Tibial nerve (tissue), 4 donors: ENCODE measurements at regions not wholly inside any gene's neighbourhood (a gene's known extent, or its start where the extent isn't known, plus 50 kb on each side); places are given as distances from the start of the nearest gene placed in this dataset.

Source experiments
- DNase-seq, 2 donors: peaks; one replicate each; pipeline ENCODE4 v3.0.0-alpha.2; 2019; ENCODE audit warnings: low spot score in 2 of 2
- H3K27ac ChIP-seq, 4 donors: fragments of 200-600 bp; sonication (generic) in 3 of 4; one replicate each; pipeline ENCODE4 v1.5.1; 2017 to 2019; ENCODE audit warnings: mild to moderate bottlenecking in 1 of 4
- H3K27me3 ChIP-seq, 2 donors: fragments of 200-600 bp; sonication (generic) in 1 of 2; one replicate each; pipeline versions ENCODE4 v1.5.1 to v1.6.0; 2017 to 2019
- H3K36me3 ChIP-seq, 3 donors: fragments of 200-600 bp; sonication (generic); one replicate each; pipeline ENCODE4 v1.5.1; 2018 to 2019
- H3K4me1 ChIP-seq, 4 donors: fragments of 200-600 bp; sonication (generic) in 3 of 4; one replicate each; pipeline ENCODE4 v1.5.1; 2017 to 2019
- H3K4me3 ChIP-seq, 4 donors: fragments of 200-600 bp; sonication (generic) in 3 of 4; one replicate each; pipeline ENCODE4 v1.5.1; 2017 to 2019; ENCODE audit warnings: mild to moderate bottlenecking in 1 of 4, moderate library complexity in 1 of 4
- H3K9me3 ChIP-seq, 4 donors: fragments of 200-600 bp; sonication (generic) in 3 of 4; one replicate each; pipeline ENCODE4 v1.5.1; 2017 to 2019
- EP300 ChIP-seq, 2 donors: sonication (generic); formaldehyde crosslinking; IDR thresholded peaks; one replicate each; pipeline ENCODE4 v1.6.1; 2017; ENCODE audit warnings: antibody characterized with exemption in 2 of 2, mild to moderate bottlenecking in 1 of 2
- POLR2A ChIP-seq, 2 donors: fragments of 450-650 bp; IDR thresholded peaks; one replicate each; pipeline ENCODE4 v1.6.1; 2017; ENCODE audit warnings: antibody characterized with exemption in 2 of 2, mild to moderate bottlenecking in 2 of 2, moderate library complexity in 2 of 2
- WGBS, 2 donors: methylation state at CpG; one replicate each; pipeline ENCODE4 v1.1.5; 2018; 5-methylcytosine and 5-hydroxymethylcytosine counted together
- TF ChIP-seq, protein P1 (sequence below), 5 experiments: fragments of 200-600 bp in 3 of 5; fragments of 450-650 bp in 2 of 5; sonication (generic) in 3 of 5; IDR thresholded peaks; one replicate each; pipeline ENCODE4 v1.5.1; 2016 to 2019; ENCODE audit warnings: antibody characterized with exemption in 5 of 5, mild to moderate bottlenecking in 3 of 5, moderate library complexity in 2 of 5

GRCh38 chr11:134701564-134702165, 289.6 kb upstream of the B3GAT1 start:
- TF ChIP-seq, protein P1, sequence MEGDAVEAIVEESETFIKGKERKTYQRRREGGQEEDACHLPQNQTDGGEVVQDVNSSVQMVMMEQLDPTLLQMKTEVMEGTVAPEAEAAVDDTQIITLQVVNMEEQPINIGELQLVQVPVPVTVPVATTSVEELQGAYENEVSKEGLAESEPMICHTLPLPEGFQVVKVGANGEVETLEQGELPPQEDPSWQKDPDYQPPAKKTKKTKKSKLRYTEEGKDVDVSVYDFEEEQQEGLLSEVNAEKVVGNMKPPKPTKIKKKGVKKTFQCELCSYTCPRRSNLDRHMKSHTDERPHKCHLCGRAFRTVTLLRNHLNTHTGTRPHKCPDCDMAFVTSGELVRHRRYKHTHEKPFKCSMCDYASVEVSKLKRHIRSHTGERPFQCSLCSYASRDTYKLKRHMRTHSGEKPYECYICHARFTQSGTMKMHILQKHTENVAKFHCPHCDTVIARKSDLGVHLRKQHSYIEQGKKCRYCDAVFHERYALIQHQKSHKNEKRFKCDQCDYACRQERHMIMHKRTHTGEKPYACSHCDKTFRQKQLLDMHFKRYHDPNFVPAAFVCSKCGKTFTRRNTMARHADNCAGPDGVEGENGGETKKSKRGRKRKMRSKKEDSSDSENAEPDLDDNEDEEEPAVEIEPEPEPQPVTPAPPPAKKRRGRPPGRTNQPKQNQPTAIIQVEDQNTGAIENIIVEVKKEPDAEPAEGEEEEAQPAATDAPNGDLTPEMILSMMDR (IDR thresholded peaks at IDR 0.05) = no peak
- no peak for TF ChIP-seq POLR2A (IDR thresholded peaks at IDR 0.05)
- TF ChIP-seq EP300 (IDR thresholded peaks at IDR 0.05) = no peak
- Histone ChIP-seq H3K4me3 (no peak overlapping the region), H3K4me1 (no peaks in the 10 kb centered on the region), H3K27me3 (no peaks in the 10 kb centered on the region), H3K27ac (no peak overlapping the region), H3K36me3 (no peaks in the 10 kb centered on the region), H3K9me3 (no peaks in the 10 kb centered on the region)
- no peak for DNase-seq
- 68 to 72% methylated on average over 18 to 21 of the region's 21 CpGs for WGBS, 2 donors

GRCh38 chr11:134700101-134700640, 288.1 kb upstream of the B3GAT1 start:
- H3K27ac ChIP-seq = no peak overlapping the region
- no peak for TF ChIP-seq POLR2A (IDR thresholded peaks at IDR 0.05)
- no peak for TF ChIP-seq EP300 (IDR thresholded peaks at IDR 0.05)
- TF ChIP-seq, protein P1 (IDR thresholded peaks at IDR 0.05) = no peak
- no peaks in the 10 kb centered on the region for H3K4me1 ChIP-seq
- no peaks in the 10 kb centered on the region for H3K36me3 ChIP-seq
- WGBS, 2 donors = 71 to 90% methylated on average over 7 of the region's 7 CpGs
- H3K9me3 ChIP-seq = no peaks in the 10 kb centered on the region
- DNase-seq = no peak
- no peaks in the 10 kb centered on the region for H3K27me3 ChIP-seq
- no peak overlapping the region for H3K4me3 ChIP-seq

DNA sequence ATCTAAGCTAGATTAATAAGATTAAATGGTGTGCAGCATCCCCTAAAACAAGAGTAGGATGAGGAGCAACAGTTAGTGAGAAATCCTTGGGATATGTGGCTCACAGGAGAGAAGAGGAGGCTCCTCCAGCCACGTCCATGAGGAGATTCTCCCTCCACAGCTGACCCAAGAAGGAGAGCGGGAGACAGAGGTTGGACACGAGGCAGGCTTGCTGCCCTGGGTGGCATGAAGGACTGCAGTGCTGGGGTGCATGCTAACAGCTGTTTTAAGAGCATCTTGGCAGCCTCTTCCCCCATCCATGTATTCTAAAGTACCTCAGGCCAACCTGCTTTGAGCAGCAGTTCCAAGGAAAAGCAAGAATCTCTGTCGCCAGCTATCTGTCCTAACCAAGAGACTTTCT, 284.4 kb upstream of the B3GAT1 start:
- Histone ChIP-seq H3K36me3 (no peaks in the 10 kb centered on the region), H3K27ac (no peak overlapping the region), H3K4me3 (no peak overlapping the region), H3K27me3 (no peaks in the 10 kb centered on the region), H3K9me3 (no peaks in the 10 kb centered on the region), H3K4me1 (peaks cover 0 to 10% (median 0%) of the 10 kb centered on the region in 4 donors)
- WGBS, 2 donors = 61 to 67% methylated on average over 4 of the region's 4 CpGs
- no peak for DNase-seq
- TF ChIP-seq POLR2A (IDR thresholded peaks at IDR 0.05) (no peak), EP300 (IDR thresholded peaks at IDR 0.05) (no peak)
- TF ChIP-seq, protein P1 (IDR thresholded peaks at IDR 0.05) = no peak

GRCh38 chr11:134691985-134692384, 279.9 kb upstream of the B3GAT1 start:
- Histone ChIP-seq H3K4me1 (peaks cover 0 to 14% (median 0%) of the 10 kb centered on the region in 4 donors), H3K4me3 (no peak overlapping the region), H3K27ac (no peak overlapping the region), H3K27me3 (peaks cover 0 to 5% of the 10 kb centered on the region in 2 donors), H3K9me3 (no peaks in the 10 kb centered on the region), H3K36me3 (no peaks in the 10 kb centered on the region)
- no peak for DNase-seq
- WGBS, 2 donors = 24 to 30% methylated on average over 6 of the region's 6 CpGs
- TF ChIP-seq EP300 (IDR thresholded peaks at IDR 0.05) (no peak), POLR2A (IDR thresholded peaks at IDR 0.05) (no peak)
- TF ChIP-seq, protein P1 (IDR thresholded peaks at IDR 0.05) = no peak

GRCh38 chr11:134691295-134691873, 279.3 kb upstream of the B3GAT1 start:
- DNase-seq = no peak
- H3K4me3 ChIP-seq = no peak overlapping the region
- TF ChIP-seq EP300 (IDR thresholded peaks at IDR 0.05) (no peak), POLR2A (IDR thresholded peaks at IDR 0.05) (no peak)
- TF ChIP-seq, protein P1 (IDR thresholded peaks at IDR 0.05) = no peak
- H3K27ac ChIP-seq = no peak overlapping the region
- H3K36me3 ChIP-seq = no peaks in the 10 kb centered on the region
- 42 to 49% methylated on average over 13 of the region's 13 CpGs for WGBS, 2 donors
- H3K27me3 ChIP-seq = peaks cover 0 to 5% of the 10 kb centered on the region in 2 donors
- peaks cover 0 to 14% (median 0%) of the 10 kb centered on the region in 4 donors for H3K4me1 ChIP-seq
- H3K9me3 ChIP-seq = no peaks in the 10 kb centered on the region
